ENCODE measurements at regions not wholly inside any gene's neighbourhood (a gene's known extent, or its start where the extent isn't known, plus 50 kb on each side); places are given as distances from the start of the nearest gene placed in this dataset.

DNA sequence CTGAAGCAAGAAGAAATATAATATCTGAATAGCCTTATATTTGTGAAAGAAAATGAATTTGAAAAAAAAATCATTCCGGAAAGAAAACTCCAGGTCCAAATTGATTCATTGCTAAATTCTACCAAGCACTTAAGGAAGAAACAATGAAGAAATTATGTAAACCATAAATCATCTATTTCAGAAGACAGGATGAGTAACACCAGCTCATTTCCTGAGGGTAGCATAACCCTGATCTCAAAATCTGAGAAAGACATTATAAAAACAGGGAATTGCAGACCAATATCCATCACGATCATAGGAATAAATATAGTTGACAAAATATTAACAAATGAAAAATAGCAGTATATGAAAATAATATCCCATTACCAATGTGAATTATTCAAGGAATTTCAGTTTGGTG lies 70.1 kb upstream of the RAB18 start:
- Histone ChIP-seq H3K9me3 (ENCODE audit: insufficient read depth, low read depth, low read length) (no peaks in the 10 kb centered on the region), H3K4me3 (ENCODE audit: low read length) (no peak overlapping the region), H3K27ac (ENCODE audit: low read depth, low read length) (no peak overlapping the region), H3K9ac (ENCODE audit: low read depth, low read length) (no peak overlapping the region), H3K27me3 (ENCODE audit: insufficient read depth, low read length) (no peaks in the 10 kb centered on the region), H3K36me3 (ENCODE audit: insufficient read depth, low read length) (no peaks in the 10 kb centered on the region), H3K4me1 (ENCODE audit: insufficient read depth, low read length) (no peaks in the 10 kb centered on the region)
- whole genome bisulfite sequencing: no CpG with 5 or more reads among the region's 2 CpGs

DNA sequence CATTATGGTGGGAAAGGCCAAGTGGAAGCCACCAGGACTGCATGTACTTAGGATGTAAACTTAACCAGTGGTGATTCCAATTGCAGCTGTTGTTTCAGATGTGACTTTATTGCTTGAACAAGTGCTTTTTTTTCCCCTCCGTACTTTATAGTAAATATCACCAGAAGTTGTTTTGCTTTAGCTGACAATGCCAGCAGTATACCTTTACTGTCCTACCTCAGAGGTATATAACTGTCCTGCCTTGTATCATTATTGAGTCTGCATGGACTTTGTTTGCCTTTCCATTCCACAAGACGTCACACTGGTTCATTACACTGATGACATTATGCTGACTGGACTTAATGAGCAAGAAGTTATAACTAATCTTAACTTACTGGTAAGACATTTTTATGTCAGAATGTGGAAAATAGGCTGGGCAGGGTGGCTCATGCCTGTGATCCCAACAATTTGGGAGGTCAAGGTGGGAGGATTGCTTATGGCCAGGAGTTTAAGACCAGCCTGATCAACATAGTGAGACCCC lies 77.1 kb upstream of the RAB18 start:
- WGBS: 96% methylated on average over 2 of the region's 2 CpGs
- Histone ChIP-seq H3K27me3 (ENCODE audit: insufficient read depth, low read length) (no peaks in the 10 kb centered on the region), H3K4me1 (ENCODE audit: insufficient read depth, low read length) (no peaks in the 10 kb centered on the region), H3K9me3 (ENCODE audit: insufficient read depth, low read depth, low read length) (0 out of 2 replicates have a peak, but pooled peaks cover 7% of the 10 kb centered on the region), H3K9ac (ENCODE audit: low read depth, low read length) (no peak overlapping the region), H3K27ac (ENCODE audit: low read depth, low read length) (no peak overlapping the region), H3K4me3 (ENCODE audit: low read length) (no peak overlapping the region), H3K36me3 (ENCODE audit: insufficient read depth, low read length) (no peaks in the 10 kb centered on the region)

DNA sequence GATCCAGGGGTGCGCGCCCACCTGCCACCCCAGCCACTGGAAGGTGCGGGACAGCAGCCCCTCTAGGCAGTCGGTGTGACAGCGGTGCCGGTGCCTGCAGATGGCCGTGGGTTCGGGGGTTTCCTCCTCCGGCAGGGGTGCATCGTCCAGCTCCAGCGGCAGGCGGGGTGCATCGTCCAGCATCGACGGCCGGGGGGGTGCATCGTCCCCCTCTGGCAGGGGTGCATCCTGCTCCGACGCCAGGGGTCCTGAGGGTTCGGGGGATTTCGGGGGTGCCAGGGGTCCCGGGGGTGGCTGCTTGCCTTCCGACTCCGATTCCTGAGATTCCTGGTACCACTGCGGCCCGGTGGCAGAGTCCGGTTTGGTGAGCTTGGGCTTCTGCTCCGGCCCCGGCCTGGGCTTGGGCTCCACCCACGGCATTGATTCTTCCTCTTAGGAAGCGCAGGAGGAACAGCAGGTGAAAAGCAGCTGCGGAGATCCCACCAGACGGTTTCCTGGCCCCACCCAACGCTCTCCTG lies 90.2 kb upstream of the RAB18 start:
- WGBS: 96% methylated on average over 34 of the region's 34 CpGs
- H3K27ac ChIP-seq (ENCODE audit: low read depth, low read length): no peak overlapping the region
- H3K4me1 ChIP-seq (ENCODE audit: insufficient read depth, low read length): no peaks in the 10 kb centered on the region
- no peaks in the 10 kb centered on the region for H3K27me3 ChIP-seq (ENCODE audit: insufficient read depth, low read length)
- H3K9ac ChIP-seq (ENCODE audit: low read depth, low read length): no peak overlapping the region
- peaks cover 12% of the 10 kb centered on the region for H3K9me3 ChIP-seq (ENCODE audit: insufficient read depth, low read depth, low read length)
- no peaks in the 10 kb centered on the region for H3K36me3 ChIP-seq (ENCODE audit: insufficient read depth, low read length)
- no peak overlapping the region for H3K4me3 ChIP-seq (ENCODE audit: low read length)

DNA sequence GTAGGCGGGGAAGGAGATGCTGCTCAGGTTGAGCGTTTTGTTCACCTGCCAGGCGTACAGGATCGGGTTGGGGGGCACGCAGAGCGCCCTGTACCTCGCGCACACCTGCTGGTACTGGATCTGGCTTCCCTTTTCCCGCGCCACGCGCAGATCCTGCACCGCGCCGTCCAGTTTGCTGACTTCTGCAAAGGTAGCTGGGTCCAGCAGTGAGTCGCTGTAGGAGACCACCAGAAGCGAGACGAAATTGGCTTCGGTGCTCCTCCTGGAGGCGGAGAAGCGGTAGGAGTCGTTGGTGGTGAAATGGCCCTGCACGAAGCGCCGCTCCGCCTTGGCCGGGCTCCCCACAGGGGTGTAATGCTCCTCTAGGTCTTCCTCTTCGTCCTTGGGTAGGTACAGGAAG lies 90.7 kb upstream of the RAB18 start:
- Histone ChIP-seq H3K9ac (ENCODE audit: low read depth, low read length) (no peak overlapping the region), H3K9me3 (ENCODE audit: insufficient read depth, low read depth, low read length) (peaks cover 12% of the 10 kb centered on the region), H3K27me3 (ENCODE audit: insufficient read depth, low read length) (no peaks in the 10 kb centered on the region), H3K36me3 (ENCODE audit: insufficient read depth, low read length) (no peaks in the 10 kb centered on the region), H3K27ac (ENCODE audit: low read depth, low read length) (no peak overlapping the region), H3K4me3 (ENCODE audit: low read length) (no peak overlapping the region), H3K4me1 (ENCODE audit: insufficient read depth, low read length) (no peaks in the 10 kb centered on the region)
- 96% methylated on average over 28 of the region's 28 CpGs for WGBS

DNA sequence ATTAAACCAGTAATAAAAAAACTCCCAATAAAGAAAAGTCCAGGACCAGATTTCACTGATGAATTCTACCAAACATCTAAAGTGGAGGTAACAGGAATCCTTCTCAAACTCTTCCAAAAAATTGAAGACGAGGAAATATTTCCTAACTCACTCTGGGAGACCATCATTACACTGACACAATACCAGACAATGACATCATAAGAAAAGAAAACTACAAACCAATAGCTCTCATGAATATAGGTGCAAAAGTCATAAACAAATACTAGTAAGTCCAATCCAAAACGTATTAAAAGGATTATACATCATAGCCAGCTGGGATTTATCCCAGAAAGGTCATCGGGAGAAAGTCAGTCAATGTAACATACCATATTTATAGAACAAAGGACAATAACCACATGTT lies 94.0 kb upstream of the RAB18 start:
- no peaks in the 10 kb centered on the region for H3K36me3 ChIP-seq (ENCODE audit: insufficient read depth, low read length)
- WGBS: 78% methylated on average over 3 of the region's 3 CpGs
- no peak overlapping the region for H3K4me3 ChIP-seq (ENCODE audit: low read length)
- no peaks in the 10 kb centered on the region for H3K9me3 ChIP-seq (ENCODE audit: insufficient read depth, low read depth, low read length)
- H3K4me1 ChIP-seq (ENCODE audit: insufficient read depth, low read length): no peaks in the 10 kb centered on the region
- H3K27ac ChIP-seq (ENCODE audit: low read depth, low read length): no peak overlapping the region
- H3K9ac ChIP-seq (ENCODE audit: low read depth, low read length): no peak overlapping the region
- no peaks in the 10 kb centered on the region for H3K27me3 ChIP-seq (ENCODE audit: insufficient read depth, low read length)

DNA sequence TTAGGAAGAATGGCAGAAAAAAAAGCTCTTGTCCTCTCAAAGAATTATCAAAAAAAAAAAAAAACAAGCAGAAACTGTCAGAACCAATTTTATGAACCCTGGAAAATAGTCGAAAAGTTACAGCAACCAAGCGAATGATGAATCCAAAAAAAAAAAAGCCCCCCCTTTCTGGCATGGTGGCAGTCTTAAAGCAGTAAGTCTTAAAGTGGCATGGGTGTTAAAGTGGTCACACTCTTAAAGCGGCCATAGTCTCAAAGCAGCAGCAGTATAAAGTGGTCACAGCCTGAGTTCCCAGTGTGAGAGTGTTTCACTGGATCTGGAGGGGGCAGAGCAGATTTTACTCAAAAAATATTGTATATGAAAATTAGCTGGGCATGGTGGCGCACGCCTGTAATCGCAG lies 96.8 kb upstream of the RAB18 start:
- 96% methylated on average over 6 of the region's 6 CpGs for WGBS
- Histone ChIP-seq H3K27me3 (ENCODE audit: insufficient read depth, low read length) (no peaks in the 10 kb centered on the region), H3K36me3 (ENCODE audit: insufficient read depth, low read length) (no peaks in the 10 kb centered on the region), H3K9me3 (ENCODE audit: insufficient read depth, low read depth, low read length) (no peaks in the 10 kb centered on the region), H3K27ac (ENCODE audit: low read depth, low read length) (no peak overlapping the region), H3K9ac (ENCODE audit: low read depth, low read length) (no peak overlapping the region), H3K4me3 (ENCODE audit: low read length) (no peak overlapping the region), H3K4me1 (ENCODE audit: insufficient read depth, low read length) (no peaks in the 10 kb centered on the region)

DNA sequence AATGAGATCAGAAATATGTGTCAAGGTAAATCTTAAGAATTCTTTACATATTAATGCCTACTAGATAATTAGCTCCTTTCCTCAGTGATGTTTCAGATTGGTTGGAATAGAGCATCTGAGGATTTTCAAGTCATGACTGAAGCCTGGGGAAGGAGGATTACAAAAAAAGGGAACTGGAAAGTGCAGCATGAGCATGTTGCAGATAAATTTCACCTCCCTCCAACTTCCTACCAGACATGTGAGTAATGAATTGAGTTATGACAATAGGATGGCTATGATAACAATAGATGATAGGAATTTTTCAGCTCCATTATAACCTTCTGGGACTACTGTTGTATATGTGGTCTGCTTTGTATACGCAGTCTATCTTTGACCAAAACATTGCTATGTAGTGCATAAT lies 104.2 kb upstream of the RAB18 start:
- Histone ChIP-seq H3K4me1 (ENCODE audit: insufficient read depth, low read length) (no peaks in the 10 kb centered on the region), H3K9me3 (ENCODE audit: insufficient read depth, low read depth, low read length) (no peaks in the 10 kb centered on the region), H3K4me3 (ENCODE audit: low read length) (no peak overlapping the region), H3K27me3 (ENCODE audit: insufficient read depth, low read length) (no peaks in the 10 kb centered on the region), H3K9ac (ENCODE audit: low read depth, low read length) (no peak overlapping the region), H3K36me3 (ENCODE audit: insufficient read depth, low read length) (no peaks in the 10 kb centered on the region), H3K27ac (ENCODE audit: low read depth, low read length) (no peak overlapping the region)
- no CpG with 5 or more reads among the region's 1 CpG for WGBS

DNA sequence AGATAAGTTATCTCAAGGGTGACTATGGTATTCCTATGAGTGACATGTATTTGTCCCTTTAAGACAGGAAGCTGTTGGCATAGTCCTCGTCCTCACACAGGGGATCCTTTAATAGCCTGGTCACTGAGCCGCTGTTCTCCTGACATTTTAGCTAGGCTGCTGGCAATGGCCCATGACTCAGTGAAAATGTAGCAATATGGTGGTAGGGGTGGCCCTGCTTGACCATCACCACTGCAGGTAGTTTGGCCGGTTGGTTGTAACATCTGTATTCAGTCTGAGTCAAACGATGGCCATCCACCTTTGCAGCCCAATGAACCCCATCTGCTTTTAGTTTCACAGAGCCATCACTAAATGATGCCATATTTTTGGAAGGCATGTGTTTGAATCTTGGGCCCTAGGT lies 110.1 kb upstream of the RAB18 start:
- Histone ChIP-seq H3K27me3 (ENCODE audit: insufficient read depth, low read length) (no peaks in the 10 kb centered on the region), H3K9ac (ENCODE audit: low read depth, low read length) (no peak overlapping the region), H3K9me3 (ENCODE audit: insufficient read depth, low read depth, low read length) (no peaks in the 10 kb centered on the region), H3K4me3 (ENCODE audit: low read length) (no peak overlapping the region), H3K4me1 (ENCODE audit: insufficient read depth, low read length) (peaks cover 5% of the 10 kb centered on the region; the same call in 1 of the 2 replicates), H3K27ac (ENCODE audit: low read depth, low read length) (no peak overlapping the region), H3K36me3 (ENCODE audit: insufficient read depth, low read length) (no peaks in the 10 kb centered on the region)
- 96% methylated on average over 4 of the region's 4 CpGs for WGBS

DNA sequence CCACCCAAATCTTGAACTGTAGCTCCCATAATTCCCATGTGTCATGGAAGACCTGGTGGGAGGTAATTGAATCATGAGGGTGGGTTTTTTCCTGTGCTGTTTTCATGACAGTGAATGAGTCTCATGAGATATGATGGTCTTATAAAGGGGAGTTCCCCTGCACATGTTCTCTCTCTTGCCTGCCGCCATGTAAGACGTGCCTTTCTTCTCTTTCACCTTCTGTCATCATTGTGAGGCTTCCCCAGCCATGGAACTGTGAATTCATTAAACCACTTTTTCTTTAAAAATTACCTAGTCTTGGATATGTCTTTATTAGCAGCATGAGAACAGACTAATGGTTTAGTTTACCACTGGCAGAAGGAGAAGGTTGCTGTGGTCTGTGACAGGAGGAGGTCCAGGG lies 111.5 kb upstream of the RAB18 start:
- Histone ChIP-seq H3K27ac (ENCODE audit: low read depth, low read length) (no peak overlapping the region), H3K9me3 (ENCODE audit: insufficient read depth, low read depth, low read length) (no peaks in the 10 kb centered on the region), H3K4me3 (ENCODE audit: low read length) (no peak overlapping the region), H3K27me3 (ENCODE audit: insufficient read depth, low read length) (no peaks in the 10 kb centered on the region), H3K9ac (ENCODE audit: low read depth, low read length) (no peak overlapping the region), H3K36me3 (ENCODE audit: insufficient read depth, low read length) (no peaks in the 10 kb centered on the region), H3K4me1 (ENCODE audit: insufficient read depth, low read length) (peaks cover 5% of the 10 kb centered on the region; the same call in 1 of the 2 replicates)
- 100% methylated on average over 2 of the region's 2 CpGs for WGBS

DNA sequence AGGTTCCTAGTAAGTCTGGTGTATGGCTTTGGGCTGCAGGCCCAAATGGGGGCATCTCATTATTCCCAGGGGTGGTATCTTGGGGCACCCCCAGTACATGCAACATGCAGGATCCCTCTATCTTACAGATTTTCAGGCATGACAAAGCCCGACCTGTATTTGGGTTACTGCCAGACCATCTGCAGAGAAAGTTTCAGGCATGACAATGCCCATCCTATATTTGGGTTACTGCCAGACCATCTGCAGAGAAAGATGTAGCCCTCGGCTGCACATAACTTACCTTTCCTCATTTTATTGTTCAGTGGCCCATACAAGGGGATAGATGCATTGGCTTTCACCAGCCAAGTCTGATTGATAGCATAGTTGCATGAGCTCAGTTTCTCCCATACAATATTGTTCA lies 112.2 kb upstream of the RAB18 start:
- 87% methylated on average over 2 of the region's 2 CpGs for WGBS
- H3K4me1 ChIP-seq (ENCODE audit: insufficient read depth, low read length): peaks cover 5% of the 10 kb centered on the region; the same call in 1 of the 2 replicates
- no peaks in the 10 kb centered on the region for H3K36me3 ChIP-seq (ENCODE audit: insufficient read depth, low read length)
- H3K9me3 ChIP-seq (ENCODE audit: insufficient read depth, low read depth, low read length): no peaks in the 10 kb centered on the region
- H3K27me3 ChIP-seq (ENCODE audit: insufficient read depth, low read length): no peaks in the 10 kb centered on the region
- H3K9ac ChIP-seq (ENCODE audit: low read depth, low read length): no peak overlapping the region
- H3K4me3 ChIP-seq (ENCODE audit: low read length): no peak overlapping the region
- no peak overlapping the region for H3K27ac ChIP-seq (ENCODE audit: low read depth, low read length)

DNA sequence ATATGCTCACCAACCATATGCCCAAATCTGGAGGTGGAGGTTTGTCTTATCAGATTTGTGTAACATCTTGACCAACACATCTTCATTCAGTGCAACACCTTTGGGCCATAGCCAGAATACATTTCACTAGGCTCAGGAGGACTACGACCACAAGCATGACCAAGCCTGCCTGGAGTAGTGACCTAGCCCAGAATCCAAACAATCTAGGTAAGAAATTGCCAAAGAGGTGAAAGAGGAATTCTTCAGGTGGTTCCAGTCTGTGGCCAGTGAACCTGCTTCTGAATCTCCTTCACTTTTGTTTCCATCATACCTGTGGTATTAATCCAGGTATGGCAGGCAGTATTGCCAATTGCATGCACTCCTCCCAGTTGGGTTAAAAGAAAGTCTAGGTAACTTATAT lies 112.8 kb upstream of the RAB18 start:
- H3K9me3 ChIP-seq (ENCODE audit: insufficient read depth, low read depth, low read length): no peaks in the 10 kb centered on the region
- WGBS: 100% methylated on average over 1 of the region's 1 CpG
- no peaks in the 10 kb centered on the region for H3K27me3 ChIP-seq (ENCODE audit: insufficient read depth, low read length)
- peaks cover 5% of the 10 kb centered on the region; the same call in 1 of the 2 replicates for H3K4me1 ChIP-seq (ENCODE audit: insufficient read depth, low read length)
- no peaks in the 10 kb centered on the region for H3K36me3 ChIP-seq (ENCODE audit: insufficient read depth, low read length)
- no peak overlapping the region for H3K27ac ChIP-seq (ENCODE audit: low read depth, low read length)
- H3K9ac ChIP-seq (ENCODE audit: low read depth, low read length): no peak overlapping the region
- H3K4me3 ChIP-seq (ENCODE audit: low read length): no peak overlapping the region

DNA sequence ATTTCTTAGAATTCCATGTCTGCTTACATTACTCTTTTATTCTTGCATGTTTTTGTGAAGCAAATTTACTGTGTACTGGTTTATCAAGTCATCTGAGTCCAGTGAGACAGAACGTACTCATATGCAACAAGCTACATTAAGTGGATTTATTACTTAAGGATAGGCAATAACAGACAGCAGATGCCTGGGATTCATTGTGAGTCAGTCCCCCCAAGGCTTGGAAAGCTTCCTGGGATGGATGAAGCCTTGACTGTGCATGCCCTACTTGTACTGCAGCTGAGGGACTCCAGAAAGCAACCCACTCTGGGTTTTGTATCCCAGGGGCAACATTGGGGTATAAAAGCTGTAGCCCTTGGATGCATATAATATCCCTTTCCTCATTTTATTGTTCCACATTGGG lies 113.4 kb upstream of the RAB18 start:
- no peaks in the 10 kb centered on the region for H3K27me3 ChIP-seq (ENCODE audit: insufficient read depth, low read length)
- no peak overlapping the region for H3K4me3 ChIP-seq (ENCODE audit: low read length)
- H3K9ac ChIP-seq (ENCODE audit: low read depth, low read length): no peak overlapping the region
- no peaks in the 10 kb centered on the region for H3K9me3 ChIP-seq (ENCODE audit: insufficient read depth, low read depth, low read length)
- H3K27ac ChIP-seq (ENCODE audit: low read depth, low read length): no peak overlapping the region
- 91% methylated on average over 1 of the region's 1 CpG for WGBS
- peaks cover 5% of the 10 kb centered on the region; the same call in 1 of the 2 replicates for H3K4me1 ChIP-seq (ENCODE audit: insufficient read depth, low read length)
- H3K36me3 ChIP-seq (ENCODE audit: insufficient read depth, low read length): no peaks in the 10 kb centered on the region

Measured in HUES64 (cell line).